Transverse colon (tissue), 4 donors: ENCODE measurements at regions not wholly inside any gene's neighbourhood (a gene's known extent, or its start where the extent isn't known, plus 50 kb on each side); places are given as distances from the start of the nearest gene placed in this dataset.

Source experiments
- POLR2AphosphoS5 ChIP-seq, 3 donors: sonication (generic); formaldehyde crosslinking; IDR thresholded peaks; one replicate each; pipeline ENCODE4 v1.6.1; 2016; ENCODE audit warnings: antibody characterized with exemption in 3 of 3
- TF ChIP-seq, protein P1 (sequence below), 5 experiments: fragments of 200-600 bp in 3 of 5; fragments of 450-650 bp in 2 of 5; sonication (generic) in 3 of 5; IDR thresholded peaks; 1 replicate in 2 of 5; 2 replicates in 3 of 5; pipeline ENCODE4 v1.5.1; 2016 to 2017; ENCODE audit warnings: antibody characterized with exemption in 5 of 5, inconsistent platforms in 3 of 5, mild to moderate bottlenecking in 2 of 5, moderate library complexity in 1 of 5

DNA sequence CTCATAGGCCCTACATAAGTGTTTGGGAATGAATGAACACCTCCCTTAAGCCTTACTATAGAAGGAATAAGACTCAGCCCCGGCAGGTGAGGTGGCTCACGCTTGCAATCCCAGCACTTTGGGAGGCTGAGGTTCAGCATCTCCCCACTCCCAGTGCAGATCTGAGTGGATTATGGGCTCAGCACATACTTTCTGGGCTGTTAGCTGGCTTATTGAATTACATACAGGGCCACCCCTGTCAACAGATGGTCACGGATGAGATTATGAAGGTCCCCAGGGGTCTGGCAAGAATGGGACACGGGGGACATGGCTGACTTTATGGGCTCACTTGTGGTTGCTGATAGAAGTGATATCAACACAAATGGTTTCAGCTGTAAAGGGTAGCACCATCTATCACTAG is 322.3 kb downstream of the TSN start:
- TF ChIP-seq, protein P1, sequence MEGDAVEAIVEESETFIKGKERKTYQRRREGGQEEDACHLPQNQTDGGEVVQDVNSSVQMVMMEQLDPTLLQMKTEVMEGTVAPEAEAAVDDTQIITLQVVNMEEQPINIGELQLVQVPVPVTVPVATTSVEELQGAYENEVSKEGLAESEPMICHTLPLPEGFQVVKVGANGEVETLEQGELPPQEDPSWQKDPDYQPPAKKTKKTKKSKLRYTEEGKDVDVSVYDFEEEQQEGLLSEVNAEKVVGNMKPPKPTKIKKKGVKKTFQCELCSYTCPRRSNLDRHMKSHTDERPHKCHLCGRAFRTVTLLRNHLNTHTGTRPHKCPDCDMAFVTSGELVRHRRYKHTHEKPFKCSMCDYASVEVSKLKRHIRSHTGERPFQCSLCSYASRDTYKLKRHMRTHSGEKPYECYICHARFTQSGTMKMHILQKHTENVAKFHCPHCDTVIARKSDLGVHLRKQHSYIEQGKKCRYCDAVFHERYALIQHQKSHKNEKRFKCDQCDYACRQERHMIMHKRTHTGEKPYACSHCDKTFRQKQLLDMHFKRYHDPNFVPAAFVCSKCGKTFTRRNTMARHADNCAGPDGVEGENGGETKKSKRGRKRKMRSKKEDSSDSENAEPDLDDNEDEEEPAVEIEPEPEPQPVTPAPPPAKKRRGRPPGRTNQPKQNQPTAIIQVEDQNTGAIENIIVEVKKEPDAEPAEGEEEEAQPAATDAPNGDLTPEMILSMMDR (IDR thresholded peaks at IDR 0.05) = no peak
- TF ChIP-seq POLR2AphosphoS5 (IDR thresholded peaks at IDR 0.05) = no peak
